HEK293 (cell line): ENCODE measurements at regions not wholly inside any gene's neighbourhood (a gene's known extent, or its start where the extent isn't known, plus 50 kb on each side); places are given as distances from the start of the nearest gene placed in this dataset.

ENCODE experiments used
- CTCF ChIP-seq: fragments of 450-650 bp; formaldehyde crosslinking; IDR thresholded peaks from 2 replicates; pipeline ENCODE4 v1.5.1; 2016; ENCODE audit warnings: missing biosample characterization, missing genetic modification characterization
- ZNF544 ChIP-seq: fragments of 450-650 bp; formaldehyde crosslinking; IDR thresholded peaks from 2 replicates; pipeline ENCODE4 v1.5.0; 2017; ENCODE audit warnings: missing biosample characterization, missing genetic modification characterization
- ZNF830 ChIP-seq: fragments of 450-650 bp; IDR thresholded peaks from 2 replicates; pipeline ENCODE4 v1.5.0; 2018; ENCODE audit warnings: missing biosample characterization, missing genetic modification characterization, low read depth, mild to moderate bottlenecking, moderate library complexity

GRCh38 chr3:26308454-26308853, 314.1 kb upstream of the LRRC3B start:
- TF ChIP-seq CTCF (tag by site-specific recombination): no peak
- no peak for TF ChIP-seq ZNF830
- TF ChIP-seq ZNF544 (tag by site-specific recombination): no peak
